Ureter (tissue), 1 donor: ENCODE measurements at regions not wholly inside any gene's neighbourhood (a gene's known extent, or its start where the extent isn't known, plus 50 kb on each side); places are given as distances from the start of the nearest gene placed in this dataset.

ENCODE experiments used
- DNase-seq: peaks from one replicate; pipeline ENCODE4 v3.0.0-alpha.2; 2020; ENCODE audit warnings: low spot score
- donor health status: DM: yes; HTN: yes; CAD: no.

GRCh38 chr5:9691261-9691660 is 61.1 kb upstream of the TAS2R1 start:
- no peak for DNase-seq

GRCh38 chr5:9690751-9691150 is 60.6 kb upstream of the TAS2R1 start:
- no peak for DNase-seq

- DNase-seq: no peak
Measured at GRCh38 chr5:9686216-9686615, 56.1 kb upstream of the TAS2R1 start.

- DNase-seq: no peak
Measured at GRCh38 chr5:9681706-9682105, 51.6 kb upstream of the TAS2R1 start.
